ENCODE measurements at regions not wholly inside any gene's neighbourhood (a gene's known extent, or its start where the extent isn't known, plus 50 kb on each side); places are given as distances from the start of the nearest gene placed in this dataset.

DNA sequence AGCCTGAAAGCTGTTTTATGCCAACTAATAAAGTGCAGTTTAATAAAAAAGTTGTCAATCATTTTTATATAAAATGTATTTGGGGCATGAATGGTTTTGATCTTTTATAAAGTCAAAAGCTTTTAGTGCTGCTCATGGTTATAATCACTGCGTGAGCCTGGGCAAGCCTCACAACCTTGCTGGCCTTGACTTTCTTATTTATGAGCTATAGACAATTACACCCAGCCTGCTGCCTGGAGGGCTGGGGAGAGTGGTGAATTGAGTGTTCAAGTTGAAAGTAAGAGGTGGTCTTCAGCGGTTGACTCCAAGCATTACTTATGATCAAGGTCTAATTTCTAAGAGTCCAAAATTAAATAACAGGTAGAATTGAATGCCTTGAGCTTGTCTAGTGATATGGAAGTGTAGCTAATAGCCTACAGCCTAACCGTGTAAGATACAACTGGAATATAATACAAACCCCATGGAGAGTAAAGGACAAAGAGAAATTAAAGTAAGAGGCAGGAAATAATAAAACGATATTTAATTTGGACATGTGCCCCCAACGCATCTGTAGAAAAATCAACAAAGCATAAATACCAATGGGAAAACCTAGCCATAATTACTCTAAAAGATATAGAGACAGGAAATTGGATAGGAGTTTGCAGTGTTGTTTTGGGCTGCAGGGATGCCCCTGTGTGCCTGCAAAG lies 106.0 kb upstream of the CYP1B1 start:
- Histone ChIP-seq H3K79me2 (ENCODE audit: control insufficient read depth, insufficient read depth, low read length) (no peaks in the 10 kb centered on the region), H3K9ac (ENCODE audit: insufficient read depth in 1 of 2, low read depth in 2 of 2, low read length in 2 of 2) (no peak overlapping the region), H2AFZ (ENCODE audit: low read depth, low read length) (no peak overlapping the region), H3K4me1 (replicated peaks in 1 of 2; ENCODE audit: control insufficient read depth in 2 of 2, insufficient read depth in 2 of 2, low read length in 2 of 2) (no peaks in the 10 kb centered on the region), H3K36me3 (ENCODE audit: control insufficient read depth, insufficient read depth, low read length) (no peaks in the 10 kb centered on the region), H3K27me3 (ENCODE audit: control insufficient read depth in 2 of 2, insufficient read depth in 2 of 2, low read length in 2 of 2) (peaks cover 5 to 21% of the 10 kb centered on the region in 2 experiments; a peak in 4 of 5 replicates), H3K27ac (ENCODE audit: extremely low read depth, low read depth, low read length) (no peak overlapping the region), H3K4me3 (no peak overlapping the region), H4K20me1 (replicated peaks; ENCODE audit: control insufficient read depth, insufficient read depth, low read length) (no peaks in the 10 kb centered on the region), H3K9me1 (ENCODE audit: control insufficient read depth, insufficient read depth, low read length) (no peaks in the 10 kb centered on the region), H3K4me2 (ENCODE audit: insufficient read depth, low read length) (no peak overlapping the region), H3K9me3 (replicated peaks; ENCODE audit: control insufficient read depth, insufficient read depth, low read depth, low read length) (0 out of 2 replicates have a peak, but pooled peaks cover 2% of the 10 kb centered on the region)
- ATAC-seq: no peak
- BruUV-seq (replicated peaks): no TSS peak
- ChIA-PET CTCF (ENCODE audit: low intra/inter-chr PET ratio) (no interaction called here), POLR2A (interaction anchor here (1.1 kb wide), 1 partner anchor 19 kb away, joined by 4 read pairs; no protein-coding TSS in a partner anchor)
- no peak for DNase-seq (ENCODE audit: extremely low read depth in 1 of 4, low spot score in 3 of 4)
- TF ChIP-seq TGIF2 (CRISPR knock-in tag; IDR thresholded peaks at IDR 0.05): no peak
- no peak for TF ChIP-seq MAFK (IDR thresholded peaks at IDR 0.05; ENCODE audit: low read length)
- no peak for TF ChIP-seq HDAC2 (IDR thresholded peaks at IDR 0.05)
- TF ChIP-seq MXI1 (IDR thresholded peaks at IDR 0.05; ENCODE audit: low read depth, low read length): no peak
- TF ChIP-seq MBD2 (IDR thresholded peaks at IDR 0.05; ENCODE audit: borderline replicate concordance, low read depth): no peak
- no peak for TF ChIP-seq MTF1 (CRISPR knock-in tag; IDR thresholded peaks at IDR 0.05; ENCODE audit: borderline replicate concordance)
- TF ChIP-seq, protein P1, sequence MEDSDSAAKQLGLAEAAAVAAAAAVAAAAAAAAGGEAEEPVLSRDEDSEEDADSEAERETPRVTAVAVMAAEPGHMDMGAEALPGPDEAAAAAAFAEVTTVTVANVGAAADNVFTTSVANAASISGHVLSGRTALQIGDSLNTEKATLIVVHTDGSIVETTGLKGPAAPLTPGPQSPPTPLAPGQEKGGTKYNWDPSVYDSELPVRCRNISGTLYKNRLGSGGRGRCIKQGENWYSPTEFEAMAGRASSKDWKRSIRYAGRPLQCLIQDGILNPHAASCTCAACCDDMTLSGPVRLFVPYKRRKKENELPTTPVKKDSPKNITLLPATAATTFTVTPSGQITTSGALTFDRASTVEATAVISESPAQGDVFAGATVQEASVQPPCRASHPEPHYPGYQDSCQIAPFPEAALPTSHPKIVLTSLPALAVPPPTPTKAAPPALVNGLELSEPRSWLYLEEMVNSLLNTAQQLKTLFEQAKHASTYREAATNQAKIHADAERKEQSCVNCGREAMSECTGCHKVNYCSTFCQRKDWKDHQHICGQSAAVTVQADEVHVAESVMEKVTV (CRISPR knock-in tag; IDR thresholded peaks at IDR 0.05): no peak
- TF ChIP-seq RAD51 (IDR thresholded peaks at IDR 0.05; ENCODE audit: borderline replicate concordance, low read depth): no peak
- TF ChIP-seq RBM22 (IDR thresholded peaks at IDR 0.05; ENCODE audit: low read depth, low read length, poor library complexity, severe bottlenecking): no peak
- no peak for TF ChIP-seq DACH1 (IDR thresholded peaks at IDR 0.05; ENCODE audit: partially characterized antibody)
- TF ChIP-seq, protein P2, sequence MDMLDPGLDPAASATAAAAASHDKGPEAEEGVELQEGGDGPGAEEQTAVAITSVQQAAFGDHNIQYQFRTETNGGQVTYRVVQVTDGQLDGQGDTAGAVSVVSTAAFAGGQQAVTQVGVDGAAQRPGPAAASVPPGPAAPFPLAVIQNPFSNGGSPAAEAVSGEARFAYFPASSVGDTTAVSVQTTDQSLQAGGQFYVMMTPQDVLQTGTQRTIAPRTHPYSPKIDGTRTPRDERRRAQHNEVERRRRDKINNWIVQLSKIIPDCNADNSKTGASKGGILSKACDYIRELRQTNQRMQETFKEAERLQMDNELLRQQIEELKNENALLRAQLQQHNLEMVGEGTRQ (CRISPR knock-in tag; IDR thresholded peaks at IDR 0.05): no peak
- TF ChIP-seq, protein P3, sequence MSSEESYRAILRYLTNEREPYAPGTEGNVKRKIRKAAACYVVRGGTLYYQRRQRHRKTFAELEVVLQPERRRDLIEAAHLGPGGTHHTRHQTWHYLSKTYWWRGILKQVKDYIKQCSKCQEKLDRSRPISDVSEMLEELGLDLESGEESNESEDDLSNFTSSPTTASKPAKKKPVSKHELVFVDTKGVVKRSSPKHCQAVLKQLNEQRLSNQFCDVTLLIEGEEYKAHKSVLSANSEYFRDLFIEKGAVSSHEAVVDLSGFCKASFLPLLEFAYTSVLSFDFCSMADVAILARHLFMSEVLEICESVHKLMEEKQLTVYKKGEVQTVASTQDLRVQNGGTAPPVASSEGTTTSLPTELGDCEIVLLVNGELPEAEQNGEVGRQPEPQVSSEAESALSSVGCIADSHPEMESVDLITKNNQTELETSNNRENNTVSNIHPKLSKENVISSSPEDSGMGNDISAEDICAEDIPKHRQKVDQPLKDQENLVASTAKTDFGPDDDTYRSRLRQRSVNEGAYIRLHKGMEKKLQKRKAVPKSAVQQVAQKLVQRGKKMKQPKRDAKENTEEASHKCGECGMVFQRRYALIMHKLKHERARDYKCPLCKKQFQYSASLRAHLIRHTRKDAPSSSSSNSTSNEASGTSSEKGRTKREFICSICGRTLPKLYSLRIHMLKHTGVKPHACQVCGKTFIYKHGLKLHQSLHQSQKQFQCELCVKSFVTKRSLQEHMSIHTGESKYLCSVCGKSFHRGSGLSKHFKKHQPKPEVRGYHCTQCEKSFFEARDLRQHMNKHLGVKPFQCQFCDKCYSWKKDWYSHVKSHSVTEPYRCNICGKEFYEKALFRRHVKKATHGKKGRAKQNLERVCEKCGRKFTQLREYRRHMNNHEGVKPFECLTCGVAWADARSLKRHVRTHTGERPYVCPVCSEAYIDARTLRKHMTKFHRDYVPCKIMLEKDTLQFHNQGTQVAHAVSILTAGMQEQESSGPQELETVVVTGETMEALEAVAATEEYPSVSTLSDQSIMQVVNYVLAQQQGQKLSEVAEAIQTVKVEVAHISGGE (CRISPR knock-in tag; IDR thresholded peaks at IDR 0.05): no peak
- no peak for TF ChIP-seq RBM34 (IDR thresholded peaks at IDR 0.05; ENCODE audit: borderline replicate concordance, insufficient read depth, low read length)
- TF ChIP-seq, protein P4, sequence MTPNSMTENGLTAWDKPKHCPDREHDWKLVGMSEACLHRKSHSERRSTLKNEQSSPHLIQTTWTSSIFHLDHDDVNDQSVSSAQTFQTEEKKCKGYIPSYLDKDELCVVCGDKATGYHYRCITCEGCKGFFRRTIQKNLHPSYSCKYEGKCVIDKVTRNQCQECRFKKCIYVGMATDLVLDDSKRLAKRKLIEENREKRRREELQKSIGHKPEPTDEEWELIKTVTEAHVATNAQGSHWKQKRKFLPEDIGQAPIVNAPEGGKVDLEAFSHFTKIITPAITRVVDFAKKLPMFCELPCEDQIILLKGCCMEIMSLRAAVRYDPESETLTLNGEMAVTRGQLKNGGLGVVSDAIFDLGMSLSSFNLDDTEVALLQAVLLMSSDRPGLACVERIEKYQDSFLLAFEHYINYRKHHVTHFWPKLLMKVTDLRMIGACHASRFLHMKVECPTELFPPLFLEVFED (CRISPR knock-in tag; conservative IDR thresholded peaks at IDR 0.05): no peak
- 1% methylated on average over 5 of the region's 5 CpGs for WGBS (ENCODE audit: insufficient coverage, low coverage, missing lambda C conversion rate)
- intact Hi-C loops (cut with micrococcal nuclease): no loop called here
- in situ Hi-C loops (cut with MboI): no loop called here
- FAIRE-seq: no peak

Data from K562 (cell line).